ENCODE measurements at regions not wholly inside any gene's neighbourhood (a gene's known extent, or its start where the extent isn't known, plus 50 kb on each side); places are given as distances from the start of the nearest gene placed in this dataset.

DNA sequence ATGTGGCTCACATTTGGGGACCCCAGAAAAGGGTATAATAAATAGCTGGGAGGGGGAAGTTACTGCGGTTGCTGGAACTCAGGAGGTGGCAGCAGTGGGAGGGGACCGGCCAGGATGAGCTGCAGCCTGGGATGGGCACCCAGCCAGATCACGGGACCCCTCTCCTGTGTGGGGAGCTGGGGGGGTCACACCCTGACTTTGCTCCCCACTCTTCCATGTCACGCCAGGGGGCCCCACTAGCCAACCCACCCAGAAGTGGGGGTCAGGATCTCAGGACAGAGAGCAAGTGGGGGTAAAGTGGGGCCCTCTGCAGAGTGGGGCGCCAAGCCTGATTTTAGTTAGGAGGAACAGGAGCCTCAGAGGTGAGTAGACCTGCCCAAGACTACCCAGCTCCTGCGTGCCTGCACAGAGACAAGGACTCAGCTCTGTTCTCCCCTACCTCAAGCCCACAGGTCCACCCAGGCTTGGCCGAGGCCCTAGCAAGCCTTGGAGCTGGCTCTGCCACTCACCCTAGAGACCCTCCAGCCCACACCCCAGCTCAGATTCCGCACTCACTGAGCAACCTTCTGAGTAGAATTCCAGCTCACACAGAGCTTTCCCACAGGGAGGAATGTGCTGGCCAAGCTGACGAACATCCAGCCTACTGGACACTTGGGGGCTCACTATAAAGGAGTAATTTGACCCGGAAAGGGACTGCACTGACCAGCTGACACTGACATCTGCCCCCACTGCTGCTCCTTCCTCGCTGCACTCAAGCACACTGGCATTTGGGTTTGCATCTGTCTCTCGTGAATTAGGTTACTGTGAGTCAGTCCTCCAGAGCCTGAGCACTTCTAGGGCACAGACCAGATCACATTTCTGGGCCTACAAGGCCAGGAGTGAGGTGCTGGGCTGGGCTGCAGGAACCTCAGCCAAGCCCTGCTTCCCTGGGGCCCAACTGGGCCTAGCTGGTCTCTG is 310.1 kb downstream of the C16orf95 start:
- DNase-seq (ENCODE audit: low spot score in 2 of 2): no peak
- H3K36me3 Mint-ChIP-seq: no peaks in the 10 kb centered on the region
- no peaks in the 10 kb centered on the region for H3K4me1 Mint-ChIP-seq
- H3K9me3 Mint-ChIP-seq: no peaks in the 10 kb centered on the region
- no peak for ATAC-seq
- no peak overlapping the region for H3K4me3 Mint-ChIP-seq
- no peak overlapping the region for H3K27ac Mint-ChIP-seq

DNA sequence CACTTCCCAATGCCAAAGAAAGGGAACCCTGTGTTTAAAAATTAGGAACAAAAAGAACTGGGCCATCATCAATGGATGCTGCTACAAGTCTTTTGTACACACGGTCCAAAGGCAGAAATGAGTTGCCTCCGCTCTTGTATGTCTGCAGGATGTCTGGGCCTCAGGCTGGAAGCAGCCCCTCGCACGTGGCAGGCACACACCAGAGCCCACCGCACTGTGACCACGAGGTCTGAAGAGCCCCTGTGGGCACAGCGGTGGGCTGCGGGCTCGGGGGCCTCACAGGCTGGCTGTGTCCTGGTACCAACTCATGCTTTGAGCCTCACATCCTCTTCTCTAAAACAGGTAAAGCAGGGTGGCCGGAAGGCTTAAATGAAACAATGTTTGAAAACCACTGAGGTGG is 309.3 kb downstream of the C16orf95 start:
- Mint-ChIP-seq H3K9me3 (no peaks in the 10 kb centered on the region), H3K27ac (no peak overlapping the region), H3K4me3 (no peak overlapping the region), H3K4me1 (no peaks in the 10 kb centered on the region), H3K36me3 (no peaks in the 10 kb centered on the region)
- ATAC-seq (no peak), DNase-seq (ENCODE audit: low spot score in 2 of 2) (no peak)

DNA sequence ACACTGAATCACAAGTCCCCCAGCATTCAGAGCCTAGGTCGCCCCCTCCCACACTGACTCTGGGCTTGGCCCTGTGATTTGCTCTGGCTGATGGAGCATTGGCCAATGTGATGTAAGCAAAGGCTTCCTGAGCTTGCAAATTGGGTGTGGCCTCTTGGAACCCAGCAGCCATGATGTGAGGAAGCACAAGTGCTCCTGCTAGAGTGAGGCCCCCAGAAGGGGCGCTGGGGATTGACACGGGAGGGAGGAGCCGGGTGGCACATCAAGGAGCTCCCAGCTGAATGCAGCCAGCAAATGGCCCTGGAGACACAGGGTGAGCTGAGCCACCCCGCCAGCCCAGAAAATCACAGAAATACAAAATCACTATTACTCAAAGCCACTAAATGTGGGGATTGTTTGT is 308.5 kb downstream of the C16orf95 start:
- Mint-ChIP-seq H3K36me3 (no peaks in the 10 kb centered on the region), H3K27ac (no peak overlapping the region), H3K9me3 (no peaks in the 10 kb centered on the region), H3K4me3 (no peak overlapping the region), H3K4me1 (no peaks in the 10 kb centered on the region)
- no peak for ATAC-seq
- DNase-seq (ENCODE audit: low spot score in 2 of 2): no peak

DNA sequence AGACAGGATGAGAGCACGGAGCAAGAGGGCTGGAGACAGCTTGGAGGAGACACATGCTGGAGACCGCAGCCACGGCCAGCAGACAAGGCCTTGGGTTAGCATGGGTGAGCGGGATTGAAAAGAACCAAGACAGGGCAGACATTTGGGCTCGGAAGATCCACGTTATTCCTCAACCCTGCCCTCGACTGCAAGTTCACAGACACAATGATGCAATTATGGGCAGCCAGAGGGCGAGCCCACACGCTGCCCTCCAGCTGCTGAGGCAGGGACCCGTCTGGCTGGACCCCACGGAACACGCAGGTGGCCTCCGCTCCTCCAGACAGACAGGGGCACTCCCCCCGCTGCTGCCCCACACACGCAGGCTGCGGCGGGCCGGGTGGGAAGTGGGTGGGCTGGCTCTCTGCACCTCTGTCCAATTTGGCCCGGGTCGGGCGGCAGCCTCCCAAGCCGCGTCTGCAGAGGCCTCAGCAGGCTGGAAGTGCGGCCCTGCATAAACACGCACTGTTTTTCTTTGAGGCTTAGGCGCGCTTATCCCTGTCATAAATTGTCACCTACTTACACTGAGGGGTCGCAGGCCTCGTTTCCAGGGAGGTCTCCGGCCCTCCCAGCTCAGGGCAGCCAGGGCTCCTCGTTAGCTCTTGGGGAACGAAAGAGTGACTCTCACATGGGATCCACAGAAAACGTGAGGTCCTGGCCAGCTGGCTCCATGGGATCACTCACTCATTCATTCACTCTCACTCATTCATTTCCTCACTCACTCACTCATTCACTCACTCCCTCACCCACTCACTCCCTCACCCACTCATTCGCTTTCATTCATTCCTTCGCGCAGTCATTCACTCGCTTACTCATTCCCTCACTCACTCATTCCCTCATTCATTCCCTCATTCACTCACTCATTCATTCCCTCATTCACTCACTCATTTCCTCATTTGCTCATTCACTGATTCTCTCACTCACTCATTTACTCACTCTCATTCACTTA is 303.9 kb downstream of the C16orf95 start:
- Mint-ChIP-seq H3K9me3 (no peaks in the 10 kb centered on the region), H3K4me1 (no peaks in the 10 kb centered on the region), H3K27ac (no peak overlapping the region), H3K36me3 (no peaks in the 10 kb centered on the region), H3K4me3 (no peak overlapping the region)
- DNase-seq (ENCODE audit: low spot score in 2 of 2) (no peak), ATAC-seq (no peak)

DNA sequence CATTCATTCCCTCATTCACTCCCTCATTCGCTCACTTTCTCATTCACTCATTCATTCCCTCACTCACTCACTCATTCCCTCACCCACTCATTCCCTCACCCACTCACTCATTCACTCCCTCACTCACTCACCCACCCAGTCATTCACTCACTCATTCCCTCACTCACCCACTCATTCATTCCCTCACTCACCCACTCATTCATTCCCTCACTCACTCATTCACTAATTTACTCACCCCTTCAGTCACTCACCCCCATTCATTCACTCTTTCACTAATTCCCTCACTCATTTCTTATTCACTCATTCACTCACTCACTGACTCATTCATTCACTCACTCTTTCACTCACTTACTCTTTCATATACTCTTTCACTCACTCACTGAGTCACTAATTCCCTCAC is 303.1 kb downstream of the C16orf95 start:
- Mint-ChIP-seq H3K27ac (no peak overlapping the region), H3K4me1 (no peaks in the 10 kb centered on the region), H3K4me3 (no peak overlapping the region), H3K9me3 (no peaks in the 10 kb centered on the region), H3K36me3 (no peaks in the 10 kb centered on the region)
- DNase-seq (ENCODE audit: low spot score in 2 of 2): no peak
- no peak for ATAC-seq

DNA sequence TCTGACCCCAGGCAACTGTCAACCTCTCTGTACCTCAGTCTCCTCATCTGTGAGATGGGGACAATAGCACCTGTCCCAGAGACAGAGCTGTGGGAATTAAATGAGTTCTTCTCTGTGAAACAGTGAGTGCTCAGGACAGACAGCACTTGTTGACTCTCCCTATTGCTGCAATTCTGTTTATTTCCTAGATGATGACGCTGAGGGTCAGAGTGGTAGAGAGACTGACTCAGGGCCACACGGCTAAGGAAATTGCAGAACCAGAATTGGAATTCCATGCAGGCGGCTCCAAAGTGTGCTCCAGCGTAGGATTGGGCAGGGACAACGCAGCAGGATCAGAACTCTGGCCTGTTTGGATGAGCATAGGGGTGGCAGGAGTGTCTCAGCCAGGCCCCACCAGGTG is 302.2 kb downstream of the C16orf95 start:
- ATAC-seq (no peak), DNase-seq (ENCODE audit: low spot score in 2 of 2) (no peak)
- Mint-ChIP-seq H3K9me3 (no peaks in the 10 kb centered on the region), H3K4me1 (no peaks in the 10 kb centered on the region), H3K36me3 (no peaks in the 10 kb centered on the region), H3K4me3 (no peak overlapping the region), H3K27ac (no peak overlapping the region)

DNA sequence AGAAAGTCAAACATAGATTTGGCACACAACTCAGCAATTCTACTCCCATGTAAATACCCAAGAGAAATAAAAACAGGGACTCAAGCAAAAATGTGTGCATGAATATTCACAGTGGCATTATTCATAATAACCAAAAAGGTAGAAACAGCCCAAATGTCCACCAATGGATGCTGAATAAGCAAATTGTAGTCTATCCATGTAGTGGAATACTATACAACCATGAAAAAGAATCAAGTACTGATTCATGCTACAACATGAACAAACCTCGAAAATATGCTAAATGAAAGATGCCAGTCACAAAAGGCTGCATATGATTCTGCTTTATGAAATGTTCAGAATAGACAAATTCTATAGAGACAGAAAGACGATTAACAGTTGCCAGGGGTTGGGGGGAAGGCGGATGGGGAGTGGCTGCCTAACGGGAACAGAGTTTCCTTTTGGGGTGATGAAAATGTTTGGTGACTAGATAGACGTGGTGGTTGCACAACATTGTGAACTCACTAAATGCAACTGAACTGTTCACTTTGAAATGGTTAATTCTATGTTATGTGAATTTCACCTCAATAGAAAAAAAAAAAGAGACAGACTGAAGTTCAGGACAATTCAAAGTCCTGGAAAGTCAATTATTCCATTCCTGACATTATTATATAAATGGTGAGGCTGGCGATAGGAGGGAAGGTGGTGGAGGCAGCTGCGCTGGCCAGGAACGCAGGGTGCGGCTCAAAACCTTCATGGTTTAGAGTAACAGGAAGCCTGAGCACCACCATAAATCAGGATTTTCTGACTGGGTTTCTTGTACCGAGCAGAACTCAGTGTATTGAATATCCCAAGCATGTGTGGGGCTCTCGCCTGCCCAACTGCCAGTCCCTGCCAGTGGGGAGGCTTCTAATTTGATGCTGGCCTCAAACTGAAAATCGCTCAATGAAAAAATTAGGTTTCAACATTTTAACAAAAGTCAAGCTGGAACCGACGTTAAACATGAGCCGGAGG is 300.9 kb downstream of the C16orf95 start:
- no peak overlapping the region for H3K4me3 Mint-ChIP-seq
- ATAC-seq (no peak), DNase-seq (ENCODE audit: low spot score in 2 of 2) (no peak)
- H3K36me3 Mint-ChIP-seq: no peaks in the 10 kb centered on the region
- H3K4me1 Mint-ChIP-seq: no peaks in the 10 kb centered on the region
- no peak overlapping the region for H3K27ac Mint-ChIP-seq
- H3K9me3 Mint-ChIP-seq: no peaks in the 10 kb centered on the region

DNA sequence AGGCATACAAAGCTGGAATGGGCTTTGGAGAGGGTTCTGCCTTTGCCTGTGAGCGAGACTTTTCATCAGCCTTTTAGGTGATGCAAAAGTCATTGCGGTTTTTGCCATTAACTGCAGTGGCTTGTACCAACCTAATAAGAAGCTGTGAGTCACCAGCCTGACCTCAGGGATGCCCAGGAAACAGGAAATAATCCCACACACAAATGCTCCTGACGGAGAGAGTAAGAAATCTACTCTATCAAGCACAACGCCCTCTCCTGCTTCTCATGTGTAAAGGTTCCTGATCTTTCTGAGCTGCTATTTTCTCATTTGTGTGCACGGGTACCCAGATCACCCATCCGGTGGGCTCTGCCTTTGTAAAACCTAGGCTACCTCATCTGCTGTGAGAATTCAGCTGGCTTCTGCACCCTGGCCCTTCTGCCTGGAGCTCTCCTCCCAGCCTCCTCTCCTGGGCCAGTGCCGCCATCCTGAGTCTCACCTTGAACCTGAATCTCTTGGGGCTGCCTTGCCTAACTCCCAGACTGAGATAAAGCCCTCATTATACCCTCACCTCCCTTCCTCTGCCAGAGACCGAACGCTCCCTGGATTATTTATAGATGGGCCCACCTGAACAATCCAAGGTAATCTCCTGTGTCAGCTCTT is 299.7 kb downstream of the C16orf95 start:
- DNase-seq (ENCODE audit: low spot score in 2 of 2): no peak

DNA sequence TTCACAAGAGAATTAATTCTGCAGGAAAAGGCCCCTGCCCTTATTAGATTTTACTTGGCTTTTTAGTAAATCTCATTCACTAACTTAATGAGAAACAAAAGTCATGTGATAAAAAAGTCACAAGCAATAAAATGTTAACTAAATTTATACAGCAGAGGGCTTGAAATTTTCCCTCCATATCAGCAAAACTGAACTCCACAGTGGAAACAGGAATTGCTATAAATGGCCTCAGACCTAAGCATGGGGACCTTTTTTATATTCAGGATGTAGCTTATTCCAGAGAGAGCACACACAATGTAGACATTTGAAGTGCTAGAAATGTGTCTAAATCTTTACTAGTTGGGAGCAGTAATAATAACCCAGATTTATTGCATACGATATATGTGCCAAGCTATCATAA is 291.5 kb downstream of the C16orf95 start:
- H3K9me3 Mint-ChIP-seq: peaks cover 2% of the 10 kb centered on the region
- DNase-seq (ENCODE audit: low spot score in 2 of 2) (no peak), ATAC-seq (no peak)
- no peak overlapping the region for H3K27ac Mint-ChIP-seq
- no peaks in the 10 kb centered on the region for H3K4me1 Mint-ChIP-seq
- H3K4me3 Mint-ChIP-seq: no peak overlapping the region
- H3K36me3 Mint-ChIP-seq: no peaks in the 10 kb centered on the region

More for the DNA sequence above, 299.7 kb downstream of the C16orf95 start:
- ATAC-seq: no peak
- Mint-ChIP-seq H3K36me3 (no peaks in the 10 kb centered on the region), H3K27ac (no peak overlapping the region), H3K9me3 (no peaks in the 10 kb centered on the region), H3K4me3 (no peak overlapping the region), H3K4me1 (no peaks in the 10 kb centered on the region)

DNA sequence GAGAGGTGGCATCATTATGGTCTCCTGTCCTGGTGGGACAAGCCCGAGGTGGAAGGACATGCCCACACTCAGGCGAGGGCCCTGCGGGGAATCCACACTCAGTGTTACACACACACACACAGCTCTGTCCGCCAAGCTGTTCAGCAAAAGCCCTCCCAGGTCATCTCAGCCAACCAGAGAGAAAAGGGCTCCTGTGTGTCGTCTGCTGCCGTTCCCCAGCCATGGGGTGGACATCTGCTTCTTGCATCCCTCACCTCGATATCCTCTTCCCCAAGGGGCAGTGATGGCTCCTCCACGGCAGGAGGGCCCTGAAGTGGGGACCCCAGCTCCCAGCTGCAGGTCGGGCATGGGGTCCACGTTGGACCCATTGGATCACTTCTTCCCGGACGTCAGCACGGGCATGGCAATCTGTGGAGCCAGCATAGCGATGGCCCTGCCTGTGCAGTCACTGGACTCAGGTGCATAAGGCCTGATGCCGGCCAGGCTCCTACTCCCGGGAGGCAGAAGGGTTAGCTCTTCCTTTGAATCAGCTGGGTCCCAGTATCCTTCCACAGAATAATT is 290.1 kb downstream of the C16orf95 start:
- H3K4me3 Mint-ChIP-seq: no peak overlapping the region
- H3K36me3 Mint-ChIP-seq: no peaks in the 10 kb centered on the region
- H3K9me3 Mint-ChIP-seq: peaks cover 2% of the 10 kb centered on the region
- no peak overlapping the region for H3K27ac Mint-ChIP-seq
- H3K4me1 Mint-ChIP-seq: no peaks in the 10 kb centered on the region
- no peak for DNase-seq (ENCODE audit: low spot score in 2 of 2)
- ATAC-seq: no peak

DNA sequence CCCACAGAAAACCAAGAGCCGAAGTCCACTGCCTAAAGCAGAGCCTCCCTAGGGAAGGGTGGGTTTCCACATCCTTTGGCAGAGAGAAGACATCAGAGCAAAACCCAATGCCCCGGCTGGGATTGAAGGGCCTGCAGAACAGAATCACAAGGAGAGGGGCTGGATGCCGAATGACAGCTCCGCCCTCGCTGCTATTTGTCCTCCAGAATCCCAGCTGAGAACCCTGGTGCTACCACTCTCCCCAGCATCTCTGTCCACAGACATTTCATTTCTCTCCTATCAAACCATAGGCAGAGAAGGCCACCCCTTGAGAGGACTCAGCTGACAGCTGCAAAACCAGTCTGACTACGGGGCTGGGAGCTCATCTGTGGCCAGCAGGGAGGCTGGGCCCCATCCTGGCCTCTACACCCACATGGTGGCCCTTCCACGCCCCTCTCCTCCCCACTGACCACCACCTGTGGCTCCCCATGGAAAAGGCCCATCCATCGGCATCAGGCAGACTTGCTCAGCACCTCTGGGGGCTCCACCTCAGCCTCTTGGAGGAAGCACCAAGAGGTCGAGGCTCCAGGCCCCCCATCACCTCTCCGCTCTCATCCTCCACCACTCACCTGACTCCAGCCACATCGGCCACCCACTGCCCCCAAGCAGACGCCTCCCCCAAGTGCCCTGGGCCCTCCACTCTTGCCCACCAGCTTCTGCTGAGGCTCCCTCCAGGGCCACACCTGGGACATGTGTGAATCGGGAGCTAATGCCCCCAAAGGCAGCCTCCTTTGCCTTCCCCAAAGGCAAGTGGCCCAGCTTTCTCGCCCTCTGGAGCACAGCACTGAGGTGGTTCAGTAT is 288.5 kb downstream of the C16orf95 start:
- DNase-seq (ENCODE audit: low spot score in 2 of 2) (no peak), ATAC-seq (peak; percentile 31)
- H3K4me3 Mint-ChIP-seq: no peak overlapping the region
- peaks cover 2% of the 10 kb centered on the region for H3K9me3 Mint-ChIP-seq
- no peak overlapping the region for H3K27ac Mint-ChIP-seq
- no peaks in the 10 kb centered on the region for H3K4me1 Mint-ChIP-seq
- H3K36me3 Mint-ChIP-seq: no peaks in the 10 kb centered on the region

DNA sequence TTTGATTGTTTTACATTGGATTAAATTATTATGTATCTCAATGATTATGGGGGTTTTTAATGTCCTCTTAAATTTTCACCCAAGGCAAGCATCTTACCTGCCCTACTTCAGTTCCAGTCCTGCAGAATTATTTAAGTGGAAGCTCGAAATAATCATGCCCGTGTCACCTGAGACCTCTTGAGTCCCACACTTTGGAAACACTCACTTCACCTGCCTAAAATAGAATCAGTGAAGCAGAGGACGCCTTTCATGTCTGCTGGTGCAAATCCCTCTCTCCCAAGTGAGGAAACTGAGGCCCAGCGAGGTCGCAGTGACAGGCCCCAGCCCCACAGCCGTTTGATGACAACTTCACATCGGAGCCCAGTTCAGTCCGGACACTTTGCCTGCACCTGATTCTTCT is 284.6 kb downstream of the C16orf95 start:
- Mint-ChIP-seq H3K27ac (no peak overlapping the region), H3K36me3 (no peaks in the 10 kb centered on the region), H3K4me3 (no peak overlapping the region), H3K4me1 (no peaks in the 10 kb centered on the region), H3K9me3 (peaks cover 2% of the 10 kb centered on the region)
- DNase-seq (ENCODE audit: low spot score in 2 of 2) (no peak), ATAC-seq (no peak)

DNA sequence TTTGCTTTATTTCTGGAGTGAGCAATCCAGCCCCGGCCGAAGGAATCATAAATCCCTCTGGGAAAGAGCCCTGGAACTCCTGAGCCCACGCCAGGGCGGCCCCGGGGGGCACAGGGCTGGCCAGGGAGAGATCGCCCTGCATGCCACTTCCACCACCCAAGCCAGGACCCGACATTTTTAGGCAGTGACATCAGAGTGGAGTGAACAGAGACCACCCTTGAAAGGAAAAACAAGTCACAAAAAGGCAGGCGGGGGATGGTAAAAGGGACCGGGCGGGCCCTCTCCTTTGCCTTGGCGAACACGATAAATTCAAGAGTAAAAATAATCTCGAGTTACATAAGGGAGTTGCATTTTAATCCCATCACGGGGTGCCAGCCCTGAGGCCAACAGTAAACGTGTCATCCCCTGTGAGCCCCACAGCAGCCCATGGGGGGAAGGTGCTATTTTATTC is 284.1 kb downstream of the C16orf95 start:
- Mint-ChIP-seq H3K36me3 (no peaks in the 10 kb centered on the region), H3K4me1 (no peaks in the 10 kb centered on the region), H3K27ac (no peak overlapping the region), H3K4me3 (no peak overlapping the region), H3K9me3 (peaks cover 2% of the 10 kb centered on the region)
- DNase-seq (ENCODE audit: low spot score in 2 of 2): no peak
- no peak for ATAC-seq

Measured in stimulated activated effector memory CD8-positive, alpha-beta T cell treated with anti-CD3 and anti-CD28 coated beads, Interleukin-12 subunit alpha, Interleukin-12 subunit beta, amount 100 ng/mL, for 72 hours (primary cell).